Immature natural killer cell (primary cell): ENCODE measurements at regions not wholly inside any gene's neighbourhood (a gene's known extent, or its start where the extent isn't known, plus 50 kb on each side); places are given as distances from the start of the nearest gene placed in this dataset.

Experiments
- DNase-seq, 3 donors: peaks; one replicate each; pipeline ENCODE4 v3.0.0; 2022; ENCODE audit warnings: mixed read lengths in 1 of 3
- H3K27ac Mint-ChIP-seq, 6 donors: one replicate each; pipeline ENCODE4 v1.8.0; 2020; ENCODE audit warnings: mixed read lengths in 6 of 6, mild to moderate bottlenecking in 5 of 6, inconsistent platforms in 4 of 6, moderate library complexity in 3 of 6
- H3K27me3 Mint-ChIP-seq, 3 donors: one replicate each; pipeline ENCODE4 v1.8.0; 2020 to 2021; ENCODE audit warnings: low read depth in 3 of 3, mild to moderate bottlenecking in 3 of 3, mixed read lengths in 3 of 3, moderate library complexity in 3 of 3, inconsistent platforms in 1 of 3
- H3K36me3 Mint-ChIP-seq, 3 donors: one replicate each; pipeline ENCODE4 v1.8.0; 2020; ENCODE audit warnings: mixed read lengths in 3 of 3, inconsistent platforms in 2 of 3, mild to moderate bottlenecking in 2 of 3
- H3K4me1 Mint-ChIP-seq, 2 donors: one replicate each; pipeline ENCODE4 v1.8.0; 2020; ENCODE audit warnings: inconsistent platforms in 2 of 2, mild to moderate bottlenecking in 2 of 2, mixed read lengths in 2 of 2, moderate library complexity in 1 of 2
- H3K4me3 Mint-ChIP-seq, 5 donors: one replicate each; pipeline ENCODE4 v1.8.0; 2020; ENCODE audit warnings: mild to moderate bottlenecking in 5 of 5, mixed read lengths in 5 of 5, inconsistent platforms in 3 of 5, moderate library complexity in 3 of 5
- H3K9me3 Mint-ChIP-seq, 6 donors: one replicate each; pipeline ENCODE4 v1.8.0; 2020; ENCODE audit warnings: mild to moderate bottlenecking in 6 of 6, mixed read lengths in 6 of 6, inconsistent platforms in 4 of 6, moderate library complexity in 3 of 6

DNA sequence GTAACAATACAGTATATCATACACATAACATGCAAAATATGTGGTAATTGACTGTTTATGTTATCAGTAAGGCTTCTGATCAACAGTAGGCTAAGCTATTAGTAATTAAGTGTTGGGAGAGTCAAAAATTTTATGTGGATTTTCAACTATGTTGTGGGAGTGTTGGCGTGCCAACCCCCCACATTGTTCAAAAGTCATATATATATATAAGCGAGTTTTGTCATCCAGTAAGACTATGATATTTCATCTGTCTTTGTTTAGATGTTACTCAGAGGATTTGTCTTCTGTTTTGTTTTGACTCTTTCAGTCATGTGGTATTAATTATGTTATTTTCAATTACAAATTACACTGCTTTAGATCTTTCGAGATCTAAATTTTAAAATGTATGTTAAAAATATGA is 51.0 kb upstream of the RAP2B start:
- H3K4me1 Mint-ChIP-seq, result no peaks in the 10 kb centered on the region
- H3K36me3 Mint-ChIP-seq, result no peaks in the 10 kb centered on the region
- H3K9me3 Mint-ChIP-seq, result peaks cover 0 to 1% (median 0%) of the 10 kb centered on the region in 6 donors
- DNase-seq, result no peak
- H3K27me3 Mint-ChIP-seq, result peaks cover 0 to 5% (median 3%) of the 10 kb centered on the region in 3 donors
- no peak overlapping the region for H3K27ac Mint-ChIP-seq
- H3K4me3 Mint-ChIP-seq, result no peak overlapping the region
